Lung (tissue), 11 donors: ENCODE measurements at regions not wholly inside any gene's neighbourhood (a gene's known extent, or its start where the extent isn't known, plus 50 kb on each side); places are given as distances from the start of the nearest gene placed in this dataset.

Experiments used
- ATAC-seq: fragments of 200-7000 bp; cut with Tn5 transposase; one replicate; pipeline ENCODE4 v1.9.1; 2020; ENCODE audit warnings: moderate number of reproducible peaks; ENCODE audit not compliant: insufficient read depth, low FRiP score
- DNase-seq, 3 donors: peaks; one replicate each; pipeline ENCODE4 v3.0.0-alpha.2; 2013 to 2017
- H3K27ac ChIP-seq, 2 donors: one replicate each; pipeline ENCODE4 v1.5.1; 2013; ENCODE audit warnings: mild to moderate bottlenecking in 2 of 2, moderate library complexity in 2 of 2, control low read depth in 1 of 2, inconsistent platforms in 1 of 2, low read depth in 1 of 2, low read length in 1 of 2
- H3K27me3 ChIP-seq, 3 donors: one replicate each; pipeline ENCODE4 v1.5.1; 2013; ENCODE audit warnings: low read length in 2 of 3; ENCODE audit not compliant: control insufficient read depth in 3 of 3, insufficient read depth in 3 of 3
- H3K36me3 ChIP-seq, 4 donors: one replicate each; pipeline ENCODE4 v1.5.1; 2013; ENCODE audit warnings: low read length in 4 of 4, mild to moderate bottlenecking in 1 of 4, moderate library complexity in 1 of 4; ENCODE audit not compliant: control insufficient read depth in 4 of 4, insufficient read depth in 4 of 4
- H3K4me1 ChIP-seq, 5 donors: one replicate each; pipeline ENCODE4 v1.5.1; 2013; ENCODE audit warnings: low read length in 5 of 5, mild to moderate bottlenecking in 2 of 5, moderate library complexity in 1 of 5; ENCODE audit not compliant: control insufficient read depth in 5 of 5, insufficient read depth in 5 of 5
- H3K4me3 ChIP-seq: one replicate; pipeline ENCODE4 v1.5.1; 2013; ENCODE audit warnings: mild to moderate bottlenecking, control low read depth, moderate library complexity
- H3K9ac ChIP-seq, 2 donors: one replicate each; pipeline ENCODE4 v1.5.1; 2013; ENCODE audit warnings: low read length in 2 of 2, control low read depth in 1 of 2; ENCODE audit not compliant: insufficient read depth in 1 of 2
- H3K9me3 ChIP-seq, 4 donors: one replicate each; pipeline ENCODE4 v1.5.1; 2013; ENCODE audit warnings: low read length in 3 of 4, mild to moderate bottlenecking in 1 of 4, moderate library complexity in 1 of 4; ENCODE audit not compliant: control insufficient read depth in 4 of 4, insufficient read depth in 3 of 4
- WGBS, 2 donors: extraction: QIAGEN DNeasy Blood & Tissue Kit; methylation state at CpG; one replicate each; pipeline ENCODE4 v1.1.7; 2013; 5-methylcytosine and 5-hydroxymethylcytosine counted together
- TF ChIP-seq, protein P1 (sequence below): IDR thresholded peaks from 2 replicates; pipeline ENCODE4 v1.5.1; 2012; ENCODE audit warnings: mild to moderate bottlenecking; ENCODE audit errors: control extremely low read depth, extremely low read depth
- donor health status: control.
- donor health status: control.
- donor health status: Bipolar disorder and iron deficiency.
- donor health status: healthy.
- donor health status: DM: yes; HTN: yes; CAD: no.

DNA sequence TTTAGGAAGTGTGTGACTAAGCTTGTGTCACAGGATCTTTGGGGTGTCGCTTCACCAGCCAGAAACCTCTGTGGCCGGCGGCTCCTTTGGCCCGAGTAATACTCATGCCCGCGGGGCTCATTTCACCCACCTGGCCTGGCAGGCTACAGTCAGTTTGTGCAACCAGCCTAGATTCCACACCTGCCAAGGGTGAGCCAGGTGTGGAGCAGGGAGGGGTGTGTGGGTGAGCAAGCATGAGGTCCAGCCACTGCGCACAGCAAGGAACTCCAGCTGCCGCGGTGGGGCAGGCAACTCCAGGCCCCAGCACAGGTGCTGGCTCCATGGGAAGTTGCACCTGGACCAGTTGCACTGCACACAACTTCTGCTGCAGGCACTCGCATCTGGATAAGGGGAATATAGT is 462.3 kb upstream of the LRFN5 start:
- Histone ChIP-seq H3K4me1 (no peaks in the 10 kb centered on the region), H3K27me3 (no peaks in the 10 kb centered on the region), H3K9me3 (peaks cover 0 to 5% (median 0%) of the 10 kb centered on the region in 4 donors), H3K9ac (no peak overlapping the region), H3K4me3 (no peak overlapping the region), H3K36me3 (no peaks in the 10 kb centered on the region), H3K27ac (no peak overlapping the region)
- WGBS, 2 donors, result 87 to 96% methylated on average over 10 of the region's 10 CpGs
- TF ChIP-seq, protein P1, sequence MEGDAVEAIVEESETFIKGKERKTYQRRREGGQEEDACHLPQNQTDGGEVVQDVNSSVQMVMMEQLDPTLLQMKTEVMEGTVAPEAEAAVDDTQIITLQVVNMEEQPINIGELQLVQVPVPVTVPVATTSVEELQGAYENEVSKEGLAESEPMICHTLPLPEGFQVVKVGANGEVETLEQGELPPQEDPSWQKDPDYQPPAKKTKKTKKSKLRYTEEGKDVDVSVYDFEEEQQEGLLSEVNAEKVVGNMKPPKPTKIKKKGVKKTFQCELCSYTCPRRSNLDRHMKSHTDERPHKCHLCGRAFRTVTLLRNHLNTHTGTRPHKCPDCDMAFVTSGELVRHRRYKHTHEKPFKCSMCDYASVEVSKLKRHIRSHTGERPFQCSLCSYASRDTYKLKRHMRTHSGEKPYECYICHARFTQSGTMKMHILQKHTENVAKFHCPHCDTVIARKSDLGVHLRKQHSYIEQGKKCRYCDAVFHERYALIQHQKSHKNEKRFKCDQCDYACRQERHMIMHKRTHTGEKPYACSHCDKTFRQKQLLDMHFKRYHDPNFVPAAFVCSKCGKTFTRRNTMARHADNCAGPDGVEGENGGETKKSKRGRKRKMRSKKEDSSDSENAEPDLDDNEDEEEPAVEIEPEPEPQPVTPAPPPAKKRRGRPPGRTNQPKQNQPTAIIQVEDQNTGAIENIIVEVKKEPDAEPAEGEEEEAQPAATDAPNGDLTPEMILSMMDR, result no peak
- DNase-seq, result no peak
- ATAC-seq, result no peak

DNA sequence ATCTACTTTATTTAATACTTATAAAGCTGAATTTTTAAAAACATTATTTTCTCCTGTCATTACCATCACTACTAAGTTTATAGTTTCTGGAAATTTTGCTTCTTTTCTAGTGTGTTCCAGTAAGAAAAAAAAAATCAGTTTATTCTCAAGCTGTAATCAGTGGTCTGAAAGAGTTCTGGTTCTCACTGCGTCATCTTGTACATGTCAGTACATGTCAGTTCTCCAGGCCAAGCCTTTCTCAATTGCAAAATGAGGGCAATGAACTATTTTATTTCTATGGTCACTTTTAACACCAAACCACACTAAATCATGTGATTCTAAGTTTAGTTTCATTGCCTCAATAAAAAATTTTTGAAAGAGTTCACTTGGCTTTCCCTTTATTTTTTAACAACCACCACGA is 468.9 kb upstream of the LRFN5 start:
- Histone ChIP-seq H3K27ac (no peak overlapping the region), H3K9ac (no peak overlapping the region), H3K27me3 (no peaks in the 10 kb centered on the region), H3K36me3 (no peaks in the 10 kb centered on the region), H3K9me3 (no peaks in the 10 kb centered on the region), H3K4me3 (no peak overlapping the region), H3K4me1 (no peaks in the 10 kb centered on the region)
- ATAC-seq (no peak), DNase-seq (no peak)
- 89 to 94% methylated on average over 2 of the region's 2 CpGs for WGBS, 2 donors
- TF ChIP-seq, protein P1, result no peak

GRCh38 chr14:41130274-41130673 is 476.4 kb upstream of the LRFN5 start:
- Histone ChIP-seq H3K9ac (no peak overlapping the region), H3K27me3 (no peaks in the 10 kb centered on the region), H3K4me3 (no peak overlapping the region), H3K36me3 (no peaks in the 10 kb centered on the region), H3K9me3 (no peaks in the 10 kb centered on the region), H3K27ac (no peak overlapping the region), H3K4me1 (no peaks in the 10 kb centered on the region)
- ATAC-seq (no peak), DNase-seq (no peak)
- 67 to 96% methylated on average over 2 of the region's 2 CpGs for WGBS, 2 donors
- TF ChIP-seq, protein P1, result no peak

DNA sequence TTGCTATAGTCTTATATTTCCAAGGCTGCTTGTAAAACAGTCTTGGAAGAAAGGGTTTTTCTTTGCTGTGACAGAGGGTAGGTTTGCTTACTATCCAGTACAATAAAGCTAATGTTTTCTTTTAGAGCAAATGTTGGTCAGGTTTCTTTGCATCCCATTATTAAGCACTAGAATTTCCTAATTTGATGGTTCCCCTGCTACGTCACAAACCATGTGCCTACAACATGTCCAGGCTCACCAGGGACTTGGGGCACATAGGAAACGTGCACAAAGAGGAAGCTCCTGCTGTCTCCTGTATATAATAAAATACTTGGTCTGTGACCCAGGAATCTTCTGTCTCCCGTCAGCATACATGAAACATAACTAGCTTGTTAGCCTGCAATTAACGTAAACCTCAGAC is 486.3 kb upstream of the LRFN5 start:
- Histone ChIP-seq H3K27me3 (no peaks in the 10 kb centered on the region), H3K4me3 (no peak overlapping the region), H3K9ac (no peak overlapping the region), H3K36me3 (no peaks in the 10 kb centered on the region), H3K9me3 (no peaks in the 10 kb centered on the region), H3K27ac (no peak overlapping the region), H3K4me1 (no peaks in the 10 kb centered on the region)
- TF ChIP-seq, protein P1, result no peak
- DNase-seq (no peak), ATAC-seq (no peak)
- 62 to 66% methylated on average over 4 of the region's 4 CpGs for WGBS, 2 donors
